ENCODE measurements at regions not wholly inside any gene's neighbourhood (a gene's known extent, or its start where the extent isn't known, plus 50 kb on each side); places are given as distances from the start of the nearest gene placed in this dataset.

DNA sequence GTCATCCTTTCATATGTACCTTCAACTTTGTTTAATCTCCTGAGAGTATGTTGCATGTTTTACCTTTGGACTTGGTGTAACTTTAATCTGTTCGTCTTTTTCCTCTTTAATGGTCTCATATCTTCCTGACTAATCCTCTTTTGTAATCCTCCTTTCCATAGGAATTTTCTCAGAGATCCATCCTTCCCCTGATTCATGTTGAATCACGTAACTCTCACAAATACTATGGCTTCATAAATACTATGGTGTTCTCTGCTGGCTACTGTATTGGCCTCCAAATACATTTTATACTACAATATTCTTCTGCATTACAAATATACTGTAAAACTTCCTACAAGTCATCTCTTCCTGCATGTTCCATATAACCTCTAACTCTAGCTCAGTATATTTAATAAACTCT lies 317.7 kb upstream of the ADGRB3 start:
- H3K4me3 ChIP-seq (ENCODE audit: control insufficient read depth, low read depth, low read length), result no peak overlapping the region
- no peak for DNase-seq (ENCODE audit: low read depth)
- TF ChIP-seq, protein P1, sequence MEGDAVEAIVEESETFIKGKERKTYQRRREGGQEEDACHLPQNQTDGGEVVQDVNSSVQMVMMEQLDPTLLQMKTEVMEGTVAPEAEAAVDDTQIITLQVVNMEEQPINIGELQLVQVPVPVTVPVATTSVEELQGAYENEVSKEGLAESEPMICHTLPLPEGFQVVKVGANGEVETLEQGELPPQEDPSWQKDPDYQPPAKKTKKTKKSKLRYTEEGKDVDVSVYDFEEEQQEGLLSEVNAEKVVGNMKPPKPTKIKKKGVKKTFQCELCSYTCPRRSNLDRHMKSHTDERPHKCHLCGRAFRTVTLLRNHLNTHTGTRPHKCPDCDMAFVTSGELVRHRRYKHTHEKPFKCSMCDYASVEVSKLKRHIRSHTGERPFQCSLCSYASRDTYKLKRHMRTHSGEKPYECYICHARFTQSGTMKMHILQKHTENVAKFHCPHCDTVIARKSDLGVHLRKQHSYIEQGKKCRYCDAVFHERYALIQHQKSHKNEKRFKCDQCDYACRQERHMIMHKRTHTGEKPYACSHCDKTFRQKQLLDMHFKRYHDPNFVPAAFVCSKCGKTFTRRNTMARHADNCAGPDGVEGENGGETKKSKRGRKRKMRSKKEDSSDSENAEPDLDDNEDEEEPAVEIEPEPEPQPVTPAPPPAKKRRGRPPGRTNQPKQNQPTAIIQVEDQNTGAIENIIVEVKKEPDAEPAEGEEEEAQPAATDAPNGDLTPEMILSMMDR (IDR thresholded peaks at IDR 0.05; ENCODE audit: control insufficient read depth, insufficient read depth, low read depth, low read length, missing control alignments), result no peak

DNA sequence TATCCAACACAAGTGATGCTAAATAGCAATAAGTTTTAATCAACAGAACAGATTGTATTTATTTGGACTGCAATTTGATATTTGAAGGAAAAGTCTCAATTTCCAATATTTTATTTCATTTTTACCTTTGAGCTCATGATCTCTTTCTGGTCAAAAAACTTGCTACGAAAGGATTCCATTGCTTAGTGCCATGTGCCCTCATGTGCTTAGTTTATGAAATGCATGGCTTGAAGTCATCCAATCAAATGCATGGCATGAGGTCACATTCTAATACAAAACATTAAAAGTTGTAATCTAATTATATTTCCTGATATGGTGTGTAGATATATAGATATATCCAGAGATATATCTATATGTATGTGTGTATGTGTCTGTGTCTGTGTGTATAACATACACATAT lies 321.2 kb upstream of the ADGRB3 start:
- TF ChIP-seq, protein P1 (IDR thresholded peaks at IDR 0.05; ENCODE audit: control insufficient read depth, insufficient read depth, low read depth, low read length, missing control alignments), result no peak
- no peak for DNase-seq (ENCODE audit: low read depth)
- no peak overlapping the region for H3K4me3 ChIP-seq (ENCODE audit: control insufficient read depth, low read depth, low read length)

DNA sequence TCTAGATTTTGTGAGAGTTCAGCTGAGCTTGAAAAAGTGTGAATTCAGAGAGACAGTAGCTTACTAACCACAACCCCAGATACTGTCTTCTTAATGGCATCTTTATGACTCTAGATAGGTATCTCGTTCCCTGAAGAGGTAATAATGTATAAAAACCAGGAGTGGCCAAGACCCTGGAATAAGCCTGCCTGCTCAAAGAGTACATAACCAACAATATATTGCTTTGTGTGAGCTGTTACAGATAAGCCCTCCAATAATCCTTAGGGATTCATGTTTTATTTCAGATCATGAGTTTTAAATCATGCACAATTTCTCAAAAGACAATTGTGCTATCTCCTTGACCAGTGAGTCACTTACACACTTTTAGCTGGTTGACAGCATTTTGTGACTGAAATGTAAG lies 327.8 kb upstream of the ADGRB3 start:
- DNase-seq (ENCODE audit: low read depth), result no peak
- TF ChIP-seq, protein P1 (IDR thresholded peaks at IDR 0.05; ENCODE audit: control insufficient read depth, insufficient read depth, low read depth, low read length, missing control alignments), result no peak
- H3K4me3 ChIP-seq (ENCODE audit: control insufficient read depth, low read depth, low read length), result no peak overlapping the region

DNA sequence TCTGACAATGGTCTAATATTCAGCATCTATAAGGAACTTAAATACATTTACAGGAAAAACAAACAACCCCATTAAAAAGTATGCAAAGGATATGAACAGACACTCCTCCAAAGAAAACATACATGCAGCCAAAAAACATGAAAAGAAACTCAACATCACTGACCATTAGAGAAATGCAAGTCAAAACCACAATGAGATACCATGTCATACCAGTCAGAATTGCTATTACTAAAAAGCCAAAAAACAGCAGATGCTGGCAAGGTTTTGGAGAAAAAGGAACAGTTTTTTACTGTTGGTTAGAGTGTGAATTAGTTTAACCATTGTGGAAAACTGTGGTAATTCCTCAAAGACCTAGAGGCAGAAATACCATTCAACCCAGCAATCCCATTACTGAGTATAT lies 339.0 kb upstream of the ADGRB3 start:
- no peak for DNase-seq (ENCODE audit: low read depth)
- no peak overlapping the region for H3K4me3 ChIP-seq (ENCODE audit: control insufficient read depth, low read depth, low read length)
- TF ChIP-seq, protein P1 (IDR thresholded peaks at IDR 0.05; ENCODE audit: control insufficient read depth, insufficient read depth, low read depth, low read length, missing control alignments), result no peak

DNA sequence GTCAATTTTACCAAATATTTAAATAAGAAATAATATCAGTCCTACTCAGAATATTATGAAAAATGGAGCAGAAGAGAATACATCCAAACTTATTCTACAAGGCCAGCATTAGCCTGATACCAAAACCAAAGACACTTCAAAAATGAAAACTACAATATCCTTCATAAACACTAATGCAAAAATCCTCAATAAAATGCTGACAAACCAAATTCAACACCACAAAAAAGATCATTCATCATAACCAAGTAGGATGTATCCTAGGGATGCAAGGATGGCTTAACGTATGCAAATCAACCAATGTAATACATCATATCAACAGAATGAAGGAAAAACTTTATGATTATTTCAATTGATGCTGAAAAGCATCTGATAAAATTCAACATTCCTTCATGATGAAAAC lies 352.4 kb upstream of the ADGRB3 start:
- TF ChIP-seq, protein P1 (IDR thresholded peaks at IDR 0.05; ENCODE audit: control insufficient read depth, insufficient read depth, low read depth, low read length, missing control alignments), result no peak
- no peak for DNase-seq (ENCODE audit: low read depth)
- no peak overlapping the region for H3K4me3 ChIP-seq (ENCODE audit: control insufficient read depth, low read depth, low read length)

DNA sequence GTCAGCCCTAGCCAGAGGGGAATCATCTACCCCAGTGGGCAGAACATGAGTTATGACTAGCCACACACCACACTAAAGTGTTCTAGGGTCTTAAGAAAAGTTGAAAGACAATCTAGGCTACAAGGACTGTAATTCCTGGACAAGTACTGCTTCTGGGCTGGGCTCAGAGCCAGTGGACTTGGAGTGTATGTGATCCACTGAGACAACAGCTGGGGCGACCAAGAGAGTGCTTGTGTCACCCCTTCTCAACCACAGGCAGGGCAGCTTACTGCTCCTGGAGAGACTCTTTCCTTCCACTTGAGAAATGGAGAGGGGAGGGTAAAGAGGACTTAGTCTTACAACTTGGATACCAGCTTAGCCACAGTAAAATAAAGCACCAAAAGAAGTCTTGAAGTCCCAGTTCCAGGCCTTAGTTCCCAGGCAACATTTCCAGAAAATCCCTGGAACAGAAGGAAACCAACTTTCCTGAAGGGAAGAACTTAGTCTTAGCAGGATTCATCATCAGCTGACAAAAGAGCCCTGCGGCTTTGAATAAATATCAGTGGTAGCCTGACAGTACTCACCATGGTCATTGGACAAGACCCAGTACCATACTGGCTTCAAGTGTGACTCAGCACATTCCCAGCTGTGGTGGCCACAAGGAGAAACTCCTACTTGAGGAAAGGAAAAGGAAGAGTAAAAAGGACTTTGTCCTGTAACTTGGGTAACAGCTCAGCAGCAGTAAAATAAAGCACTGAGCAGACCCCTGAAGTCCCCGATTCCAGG lies 355.1 kb upstream of the ADGRB3 start:
- DNase-seq (ENCODE audit: low read depth), result no peak
- H3K4me3 ChIP-seq (ENCODE audit: control insufficient read depth, low read depth, low read length), result no peak overlapping the region
- TF ChIP-seq, protein P1 (IDR thresholded peaks at IDR 0.05; ENCODE audit: control insufficient read depth, insufficient read depth, low read depth, low read length, missing control alignments), result no peak

Data from AG09309 (cell line).